AG10803 (cell line): ENCODE measurements at regions not wholly inside any gene's neighbourhood (a gene's known extent, or its start where the extent isn't known, plus 50 kb on each side); places are given as distances from the start of the nearest gene placed in this dataset.
A peak's percentile ranks its signal among the peaks of the same experiment; 100 is the strongest.

Experiments used
- DNase-seq: peaks from one replicate; pipeline ENCODE4 v3.0.0; 2010; ENCODE audit warnings: low read depth
- H3K4me3 ChIP-seq: 2 replicates; pipeline ENCODE4 v1.5.1; 2011; ENCODE audit warnings: mild to moderate bottlenecking, low read length, control low read depth
- TF ChIP-seq, protein P1 (sequence below): conservative IDR thresholded peaks from 2 replicates; pipeline ENCODE4 v1.5.1; 2011; ENCODE audit warnings: mild to moderate bottlenecking, low read length, control low read depth, inconsistent platforms

DNA sequence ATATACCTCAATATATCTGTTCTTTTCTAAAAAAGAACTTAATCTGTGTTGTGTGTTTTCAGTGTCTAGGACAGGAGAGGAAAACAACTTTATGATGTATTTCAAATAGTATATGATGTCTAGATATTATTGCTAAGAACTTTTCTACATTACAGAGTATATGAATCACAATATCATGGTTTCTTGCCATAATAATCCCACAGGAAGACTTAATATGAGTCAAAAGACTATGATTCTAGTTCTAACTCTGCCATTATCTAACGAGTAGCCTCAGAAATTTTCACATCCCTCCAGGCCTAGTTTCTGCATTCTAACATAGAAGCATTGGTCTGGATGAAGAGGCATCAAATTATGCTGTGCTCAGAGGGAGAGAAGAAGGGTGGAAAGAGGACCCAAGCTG is 107.7 kb upstream of the SPRED1 start:
- H3K4me3 ChIP-seq: no peak overlapping the region
- TF ChIP-seq, protein P1, sequence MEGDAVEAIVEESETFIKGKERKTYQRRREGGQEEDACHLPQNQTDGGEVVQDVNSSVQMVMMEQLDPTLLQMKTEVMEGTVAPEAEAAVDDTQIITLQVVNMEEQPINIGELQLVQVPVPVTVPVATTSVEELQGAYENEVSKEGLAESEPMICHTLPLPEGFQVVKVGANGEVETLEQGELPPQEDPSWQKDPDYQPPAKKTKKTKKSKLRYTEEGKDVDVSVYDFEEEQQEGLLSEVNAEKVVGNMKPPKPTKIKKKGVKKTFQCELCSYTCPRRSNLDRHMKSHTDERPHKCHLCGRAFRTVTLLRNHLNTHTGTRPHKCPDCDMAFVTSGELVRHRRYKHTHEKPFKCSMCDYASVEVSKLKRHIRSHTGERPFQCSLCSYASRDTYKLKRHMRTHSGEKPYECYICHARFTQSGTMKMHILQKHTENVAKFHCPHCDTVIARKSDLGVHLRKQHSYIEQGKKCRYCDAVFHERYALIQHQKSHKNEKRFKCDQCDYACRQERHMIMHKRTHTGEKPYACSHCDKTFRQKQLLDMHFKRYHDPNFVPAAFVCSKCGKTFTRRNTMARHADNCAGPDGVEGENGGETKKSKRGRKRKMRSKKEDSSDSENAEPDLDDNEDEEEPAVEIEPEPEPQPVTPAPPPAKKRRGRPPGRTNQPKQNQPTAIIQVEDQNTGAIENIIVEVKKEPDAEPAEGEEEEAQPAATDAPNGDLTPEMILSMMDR: no peak
- no peak for DNase-seq

DNA sequence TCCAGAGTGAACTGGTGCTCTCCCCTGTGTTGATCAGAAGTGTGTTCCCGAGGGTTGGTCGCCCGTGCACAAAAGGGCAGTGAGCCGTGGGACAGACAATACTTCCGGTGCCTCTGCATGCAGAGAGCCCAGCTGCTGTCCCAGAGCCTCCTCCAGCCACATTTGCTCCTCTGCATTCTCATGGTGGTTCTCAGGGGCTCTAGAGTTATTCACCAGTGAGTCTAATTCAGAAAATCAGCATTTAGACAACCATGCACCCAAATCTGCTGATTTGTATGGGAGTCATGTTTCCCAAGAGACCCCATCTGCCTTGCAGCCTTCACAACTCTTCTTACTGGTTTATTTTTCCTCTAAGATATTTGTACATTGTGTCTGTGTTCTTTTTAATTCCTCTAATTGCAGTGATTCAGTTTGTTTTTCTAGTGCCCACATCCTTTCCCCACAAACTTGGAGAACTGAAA is 107.0 kb upstream of the SPRED1 start:
- no peak for DNase-seq
- TF ChIP-seq, protein P1: no peak
- no peak overlapping the region for H3K4me3 ChIP-seq

DNA sequence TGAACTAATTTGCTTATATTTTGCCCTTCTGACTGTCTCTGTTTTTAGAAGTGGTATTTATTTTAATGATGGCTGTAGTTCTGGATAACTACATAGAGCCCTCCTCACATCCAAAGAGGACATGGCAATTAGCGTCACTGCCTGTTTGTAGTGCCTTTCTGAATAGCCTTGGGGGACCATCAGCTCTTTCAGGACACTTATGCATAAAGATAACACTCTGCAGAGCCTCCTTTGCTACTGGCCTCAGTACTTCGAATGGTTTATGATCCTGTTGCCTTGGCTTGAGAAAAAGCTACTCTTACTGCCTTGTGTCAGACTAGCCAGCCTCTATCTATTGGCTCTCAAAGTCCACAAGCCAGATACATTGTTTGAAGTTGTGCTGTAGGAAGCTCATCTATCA is 105.4 kb upstream of the SPRED1 start:
- no peak for DNase-seq
- H3K4me3 ChIP-seq: no peak overlapping the region
- TF ChIP-seq, protein P1: no peak

DNA sequence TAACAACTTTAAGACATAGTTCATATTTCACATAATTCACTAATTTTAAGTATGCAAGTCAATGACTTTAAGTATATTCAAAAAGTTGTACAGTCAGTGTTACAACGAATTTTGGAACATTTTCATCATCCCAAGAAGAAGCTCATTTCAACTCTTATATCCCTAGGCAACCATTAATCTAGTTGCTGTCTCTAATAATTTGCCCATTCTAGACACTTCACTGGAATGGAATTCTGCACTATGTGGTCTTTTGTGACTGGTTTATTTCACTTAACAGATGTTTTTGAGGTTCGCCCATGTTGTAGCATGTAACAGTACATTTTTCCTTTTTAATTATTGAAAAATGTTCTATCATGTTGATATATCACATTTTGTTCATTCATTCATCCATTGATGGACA is 104.2 kb upstream of the SPRED1 start:
- TF ChIP-seq, protein P1: no peak
- H3K4me3 ChIP-seq: no peak overlapping the region
- DNase-seq: peak; percentile 67

DNA sequence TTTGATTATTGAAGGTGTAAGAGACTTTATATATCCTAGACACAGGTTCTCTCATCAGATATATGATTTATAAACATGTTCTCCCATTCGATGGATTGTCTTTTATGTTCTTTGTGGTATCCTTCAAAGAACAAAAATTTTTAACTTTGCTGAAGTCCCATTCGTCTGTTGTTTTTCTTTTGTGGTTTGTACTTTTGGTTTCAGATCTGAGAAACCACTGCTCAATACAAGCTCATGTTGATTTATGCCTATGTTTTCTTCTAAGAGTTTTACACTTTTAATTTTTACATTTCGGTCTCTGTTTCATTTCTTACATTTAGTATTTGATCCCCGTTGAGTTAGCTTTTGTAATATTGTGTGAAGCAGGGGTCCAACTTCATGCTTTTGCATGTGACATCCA is 103.3 kb upstream of the SPRED1 start:
- TF ChIP-seq, protein P1: no peak
- DNase-seq: no peak
- H3K4me3 ChIP-seq: no peak overlapping the region

DNA sequence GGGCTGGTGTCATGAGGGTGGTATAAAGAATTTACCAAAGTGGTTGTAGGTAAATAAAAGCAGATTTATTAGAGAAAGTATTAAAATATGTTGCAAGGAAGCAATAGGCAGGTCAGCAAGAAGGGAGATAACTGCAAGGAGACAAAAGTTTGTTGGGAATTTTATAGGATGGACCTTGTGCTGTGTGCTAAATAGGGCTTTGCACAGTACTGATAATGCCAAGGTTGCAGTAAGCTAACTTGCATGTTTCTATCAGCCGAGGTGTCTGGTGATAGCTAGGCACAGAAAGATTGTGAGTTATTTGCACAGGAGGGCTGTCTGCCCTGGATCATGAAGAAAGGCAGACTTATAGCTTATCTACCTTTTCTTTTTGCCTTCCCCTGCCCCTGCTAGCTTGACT is 102.5 kb upstream of the SPRED1 start:
- TF ChIP-seq, protein P1: no peak
- DNase-seq: no peak
- no peak overlapping the region for H3K4me3 ChIP-seq

- TF ChIP-seq, protein P1: no peak
- no peak overlapping the region for H3K4me3 ChIP-seq
- no peak for DNase-seq
Observed at GRCh38 chr15:38150794-38151193, 101.8 kb upstream of the SPRED1 start.
